AG10803 (cell line): ENCODE measurements at regions not wholly inside any gene's neighbourhood (a gene's known extent, or its start where the extent isn't known, plus 50 kb on each side); places are given as distances from the start of the nearest gene placed in this dataset.

Experiments used
- DNase-seq: peaks from one replicate; pipeline ENCODE4 v3.0.0; 2010; ENCODE audit warnings: low read depth
- H3K4me3 ChIP-seq: 2 replicates; pipeline ENCODE4 v1.5.1; 2011; ENCODE audit warnings: mild to moderate bottlenecking, low read length, control low read depth
- CTCF ChIP-seq: conservative IDR thresholded peaks from 2 replicates; pipeline ENCODE4 v1.5.1; 2011; ENCODE audit warnings: mild to moderate bottlenecking, low read length, control low read depth, inconsistent platforms

GRCh38 chr22:47659467-47660223 lies 897.2 kb downstream of the TBC1D22A start:
- no peak overlapping the region for H3K4me3 ChIP-seq
- TF ChIP-seq CTCF: no peak
- no peak for DNase-seq

- TF ChIP-seq CTCF: no peak
- no peak overlapping the region for H3K4me3 ChIP-seq
- no peak for DNase-seq
Observed at GRCh38 chr22:47658182-47658581, 895.7 kb downstream of the TBC1D22A start.

- TF ChIP-seq CTCF: no peak
- DNase-seq: no peak
- H3K4me3 ChIP-seq: no peak overlapping the region
Observed at GRCh38 chr22:47657224-47657623, 894.8 kb downstream of the TBC1D22A start.

GRCh38 chr22:47656806-47657205 lies 894.4 kb downstream of the TBC1D22A start:
- TF ChIP-seq CTCF: no peak
- DNase-seq: no peak
- H3K4me3 ChIP-seq: no peak overlapping the region

- no peak for DNase-seq
- no peak overlapping the region for H3K4me3 ChIP-seq
- TF ChIP-seq CTCF: no peak
Observed at GRCh38 chr22:47655930-47656329, 893.5 kb downstream of the TBC1D22A start.

GRCh38 chr22:47654922-47655491 lies 892.6 kb downstream of the TBC1D22A start:
- H3K4me3 ChIP-seq: no peak overlapping the region
- TF ChIP-seq CTCF: no peak
- DNase-seq: no peak

- DNase-seq: no peak
- no peak for TF ChIP-seq CTCF
- no peak overlapping the region for H3K4me3 ChIP-seq
Observed at GRCh38 chr22:47653921-47654320, 891.5 kb downstream of the TBC1D22A start.
